HG03457 (cell line): ENCODE measurements at regions not wholly inside any gene's neighbourhood (a gene's known extent, or its start where the extent isn't known, plus 50 kb on each side); places are given as distances from the start of the nearest gene placed in this dataset.

Experiments
- ATAC-seq: cut with Tn5 transposase; IDR thresholded peaks from one replicate; pipeline ENCODE4 v1.9.1; 2021; ENCODE audit warnings: moderate number of reproducible peaks; ENCODE audit not compliant: unreplicated experiment

- ATAC-seq, result no peak
Measured at GRCh38 chr5:58122157-58122556, 337.7 kb downstream of the PLK2 start.

GRCh38 chr5:58121391-58121790, 338.5 kb downstream of the PLK2 start:
- no peak for ATAC-seq

- ATAC-seq, result no peak
Measured at GRCh38 chr5:58117542-58117941, 342.3 kb downstream of the PLK2 start.

DNA sequence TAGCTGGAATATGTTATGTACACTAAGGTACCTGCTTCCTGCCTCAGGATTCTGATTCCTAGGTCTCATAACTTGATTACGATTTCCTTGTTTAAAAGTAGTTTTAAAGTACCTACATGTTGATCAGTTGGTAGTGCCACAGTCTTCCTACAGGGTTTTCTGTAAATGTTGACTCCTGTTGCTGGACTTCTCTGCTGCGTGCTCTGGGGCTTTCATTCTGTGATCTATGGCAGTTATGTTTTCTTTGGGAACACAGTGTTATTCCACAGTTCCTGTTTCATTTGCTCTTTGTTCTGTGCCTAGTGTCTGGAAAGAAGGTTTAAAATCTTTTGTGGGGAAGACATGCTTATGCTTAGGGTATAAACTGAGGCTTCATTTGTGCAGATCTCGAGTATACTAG, 343.5 kb downstream of the PLK2 start:
- ATAC-seq, result no peak

DNA sequence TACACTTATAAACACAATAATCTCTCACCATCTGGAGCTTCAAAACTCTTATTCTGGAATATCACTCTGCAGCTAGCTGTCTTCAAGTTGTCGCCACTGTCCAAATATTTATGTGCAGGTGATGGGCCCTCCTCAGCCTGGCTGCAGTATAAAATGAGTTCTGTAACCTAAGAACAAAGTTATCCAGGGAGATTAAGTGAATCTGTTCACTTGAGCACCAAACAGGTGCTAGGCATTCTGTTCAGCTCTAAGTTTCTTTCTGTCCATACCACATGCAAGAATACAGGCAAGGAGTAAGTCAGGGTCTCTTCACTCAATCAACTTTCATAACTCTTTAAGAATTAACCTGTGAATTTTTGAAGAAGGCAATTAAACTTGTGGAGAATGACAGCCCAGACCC, 344.1 kb downstream of the PLK2 start:
- no peak for ATAC-seq

- ATAC-seq, result no peak
Measured at GRCh38 chr5:58114324-58114723, 345.6 kb downstream of the PLK2 start.

DNA sequence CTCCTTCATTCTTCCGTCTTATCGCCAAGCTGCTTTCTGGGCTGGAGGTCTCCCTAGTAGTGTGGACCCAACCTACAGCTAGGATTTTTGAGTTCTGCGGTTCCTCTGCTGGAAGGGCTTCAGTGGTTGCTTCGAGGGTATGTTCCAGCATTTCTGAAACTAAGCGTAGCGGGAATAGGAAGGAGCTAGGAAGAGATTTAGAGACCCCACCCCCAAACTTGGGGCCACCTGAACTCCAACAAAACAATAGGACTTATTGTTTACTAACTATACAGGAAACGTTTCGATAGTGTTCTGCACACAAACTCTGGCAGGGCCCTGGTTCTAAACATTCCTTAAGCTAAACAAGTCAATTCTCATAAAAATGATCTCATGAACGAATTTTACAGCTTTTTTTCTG, 346.7 kb downstream of the PLK2 start:
- ATAC-seq, result no peak

- ATAC-seq, result no peak
Measured at GRCh38 chr5:58108511-58108910, 351.4 kb downstream of the PLK2 start.

DNA sequence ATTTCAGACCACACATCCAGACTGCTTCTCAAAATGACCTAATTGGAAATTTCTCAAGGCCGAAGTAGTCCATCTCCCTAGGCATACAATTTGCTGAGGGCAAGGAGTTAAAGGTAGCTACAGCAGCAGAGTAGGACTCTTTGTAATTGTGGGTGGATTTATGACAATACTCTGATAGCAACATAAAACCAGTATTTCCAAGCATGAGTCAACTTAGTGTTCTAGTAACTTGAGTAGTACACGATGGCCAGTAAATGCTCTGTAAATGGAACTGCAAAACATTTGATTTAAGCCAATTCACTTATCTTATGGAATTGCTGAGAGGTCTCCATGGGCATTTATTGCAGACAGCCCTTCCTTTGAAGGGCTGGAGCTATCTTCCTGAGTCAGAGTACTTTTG, 352.2 kb downstream of the PLK2 start:
- ATAC-seq, result no peak

DNA sequence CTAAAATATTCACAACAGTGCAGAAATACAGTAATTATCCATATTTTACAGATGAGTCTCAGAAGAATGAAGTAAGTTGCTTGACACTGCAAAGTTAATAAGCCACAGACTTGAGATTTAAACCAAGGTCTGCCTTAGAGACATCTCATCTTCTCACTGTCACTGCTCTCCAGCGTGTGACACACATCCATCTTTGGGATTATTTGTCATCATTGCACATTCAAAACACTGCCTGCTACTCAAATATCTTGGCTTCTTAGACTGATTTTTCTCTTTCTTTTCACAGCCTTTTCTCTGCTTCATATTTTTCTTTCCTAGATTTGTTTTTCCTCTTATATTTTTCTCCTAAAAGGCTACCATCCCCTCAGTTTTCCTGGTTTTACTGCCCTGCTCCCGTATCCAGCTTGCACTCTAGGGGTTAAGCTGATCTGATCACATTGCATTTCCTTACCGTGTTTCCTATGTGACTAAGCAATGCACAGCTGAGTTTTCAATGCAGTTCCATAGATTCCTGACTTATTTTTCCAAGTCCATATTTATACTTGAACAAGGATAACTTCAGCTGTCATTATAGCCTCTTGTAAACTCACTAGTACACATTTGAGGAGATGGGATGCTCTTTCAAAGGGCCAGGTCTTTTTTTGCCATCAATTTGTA, 353.0 kb downstream of the PLK2 start:
- ATAC-seq, result no peak

DNA sequence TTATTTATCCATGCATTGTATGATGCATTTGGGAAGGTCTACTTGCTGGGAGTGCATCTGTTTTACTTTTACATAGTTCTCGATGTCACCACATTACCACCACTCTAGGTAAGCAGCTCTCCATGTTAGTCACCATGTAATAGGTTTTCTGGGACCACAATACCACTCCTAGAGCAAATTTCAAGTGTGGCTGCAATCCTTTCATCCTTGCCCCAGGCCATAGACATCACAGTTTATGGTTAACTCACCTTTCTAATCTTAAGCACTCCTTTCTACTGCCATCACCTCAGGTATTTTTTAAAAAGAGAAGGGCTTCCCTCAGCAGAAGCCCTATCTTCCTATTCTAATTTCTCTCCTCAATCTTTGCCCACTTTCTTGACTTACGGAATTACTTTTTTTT, 354.1 kb downstream of the PLK2 start:
- no peak for ATAC-seq

- no peak for ATAC-seq
Measured at GRCh38 chr5:58099257-58099656, 360.6 kb downstream of the PLK2 start.

DNA sequence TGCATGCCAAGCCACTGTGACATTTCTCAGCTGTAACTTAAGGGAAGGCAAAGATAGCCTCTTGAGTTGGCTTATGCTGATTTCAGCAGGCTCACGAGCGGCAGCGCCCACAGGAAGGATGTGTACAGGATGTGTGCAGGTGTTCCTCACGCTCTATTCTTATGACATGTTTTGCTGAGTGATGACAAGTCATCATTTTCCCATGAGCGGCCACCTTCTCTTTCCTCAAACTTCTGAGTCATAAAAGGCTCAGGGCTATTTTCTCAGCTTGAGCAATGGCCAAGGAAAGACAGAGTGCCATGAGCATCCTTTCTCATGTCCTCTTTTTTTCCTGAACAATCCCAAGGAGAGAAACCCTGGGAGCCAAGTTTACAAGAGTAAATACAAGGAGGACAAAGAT, 365.9 kb downstream of the PLK2 start:
- ATAC-seq, result no peak

DNA sequence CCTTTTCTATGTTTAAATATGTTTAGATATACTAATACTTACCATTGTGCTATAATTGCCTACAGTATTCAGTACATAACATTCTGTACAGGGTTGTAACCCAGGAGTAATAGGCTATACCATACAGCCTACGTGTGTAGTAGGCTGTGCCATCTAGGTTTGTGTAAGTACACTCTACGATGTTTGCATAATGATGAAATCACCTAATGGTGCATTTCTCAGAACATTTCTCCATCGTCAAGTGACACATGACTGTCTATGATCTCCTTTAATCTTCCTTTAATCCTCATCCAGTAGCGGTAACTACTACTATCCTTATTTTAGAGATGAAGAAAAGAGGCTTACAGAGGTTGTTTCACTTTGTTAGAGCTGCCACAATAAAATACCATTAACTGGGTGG, 369.2 kb downstream of the PLK2 start:
- no peak for ATAC-seq

GRCh38 chr5:58088941-58089340, 370.9 kb downstream of the PLK2 start:
- ATAC-seq, result no peak

GRCh38 chr5:58087905-58088304, 372.0 kb downstream of the PLK2 start:
- no peak for ATAC-seq

GRCh38 chr5:58087123-58087522, 372.8 kb downstream of the PLK2 start:
- no peak for ATAC-seq

- ATAC-seq, result no peak
Measured at GRCh38 chr5:58085800-58086199, 374.1 kb downstream of the PLK2 start.

- no peak for ATAC-seq
Measured at GRCh38 chr5:58081435-58081834, 378.5 kb downstream of the PLK2 start.

- no peak for ATAC-seq
Measured at GRCh38 chr5:58080573-58080972, 379.3 kb downstream of the PLK2 start.

- no peak for ATAC-seq
Measured at GRCh38 chr5:58077966-58078365, 381.9 kb downstream of the PLK2 start.

- no peak for ATAC-seq
Measured at GRCh38 chr5:58077416-58077815, 382.5 kb downstream of the PLK2 start.

DNA sequence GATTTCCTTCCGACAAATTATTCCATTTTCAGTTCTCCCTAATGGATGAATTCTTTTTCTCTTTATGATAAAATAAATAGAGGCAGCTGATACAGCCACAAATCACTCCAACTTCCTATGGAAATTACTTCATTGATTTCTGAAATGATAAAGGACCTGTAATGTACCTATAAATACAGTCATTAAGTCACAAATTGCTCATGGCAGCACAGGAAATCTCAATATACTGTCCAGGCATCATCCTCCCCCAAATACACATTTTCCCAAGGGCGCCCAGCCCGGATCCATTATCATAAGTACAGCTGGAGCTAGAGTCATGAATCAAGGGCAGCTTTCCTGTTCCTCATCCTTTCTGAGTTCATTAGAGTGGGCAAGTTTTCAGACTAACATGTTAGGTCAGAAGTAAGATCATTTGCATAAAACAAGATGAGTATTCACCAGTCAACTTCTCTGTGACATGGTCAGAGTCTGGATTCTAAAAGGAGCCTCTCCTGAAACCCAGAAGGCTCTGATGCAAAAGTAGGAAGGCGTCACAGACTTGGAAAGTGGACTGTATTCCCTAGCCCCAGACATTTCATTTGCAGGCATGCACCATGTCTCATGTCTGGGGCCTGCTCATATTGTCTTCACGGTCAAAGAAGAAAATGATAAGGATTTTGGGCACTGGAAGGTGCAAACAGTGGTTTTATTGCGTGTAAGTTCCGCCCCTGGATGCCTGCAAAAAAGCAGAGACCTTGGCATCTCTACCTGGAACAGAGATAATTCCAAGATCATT, 383.2 kb downstream of the PLK2 start:
- no peak for ATAC-seq
